HG03571 (cell line): ENCODE measurements at regions not wholly inside any gene's neighbourhood (a gene's known extent, or its start where the extent isn't known, plus 50 kb on each side); places are given as distances from the start of the nearest gene placed in this dataset.

Experiments
- ATAC-seq: cut with Tn5 transposase; IDR thresholded peaks from one replicate; pipeline ENCODE4 v1.9.1; 2021; ENCODE audit not compliant: unreplicated experiment

DNA sequence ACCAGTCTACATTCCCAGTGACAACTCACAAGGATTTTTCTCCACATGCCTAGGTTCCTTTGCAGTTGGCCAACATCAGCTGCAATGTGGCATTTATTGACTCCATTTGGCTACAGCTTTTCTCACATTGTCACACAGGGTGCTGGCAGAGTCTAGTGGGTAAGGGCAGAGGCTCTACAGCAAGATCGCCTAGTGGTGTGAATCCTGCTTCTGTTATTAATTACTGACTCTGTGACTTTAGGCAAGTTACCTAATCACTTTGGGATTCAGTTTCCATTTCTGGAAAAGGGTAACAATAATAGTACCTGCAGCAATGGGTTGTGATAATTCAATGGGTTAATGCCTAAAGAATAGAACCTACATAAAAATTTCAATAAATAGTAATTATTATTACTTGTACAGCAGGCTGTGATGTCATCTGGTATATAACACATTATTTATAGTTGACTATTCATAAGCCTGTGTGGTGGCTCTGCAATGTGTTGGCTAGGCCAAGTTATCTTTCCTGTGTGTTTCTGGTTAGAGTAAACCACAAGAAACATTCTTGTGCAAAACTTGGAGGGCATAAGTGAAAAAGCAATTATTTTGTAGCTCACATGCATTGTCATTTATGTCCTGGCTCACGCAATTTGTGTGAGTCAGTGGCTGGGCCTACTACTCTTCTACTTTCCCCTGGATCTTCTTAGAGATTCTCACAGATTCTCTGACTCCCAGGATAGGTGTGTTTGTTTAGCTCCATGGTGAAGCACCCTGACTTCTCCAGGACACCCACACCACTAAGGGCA, 59.5 kb downstream of the PTGS2 start:
- ATAC-seq = no peak

DNA sequence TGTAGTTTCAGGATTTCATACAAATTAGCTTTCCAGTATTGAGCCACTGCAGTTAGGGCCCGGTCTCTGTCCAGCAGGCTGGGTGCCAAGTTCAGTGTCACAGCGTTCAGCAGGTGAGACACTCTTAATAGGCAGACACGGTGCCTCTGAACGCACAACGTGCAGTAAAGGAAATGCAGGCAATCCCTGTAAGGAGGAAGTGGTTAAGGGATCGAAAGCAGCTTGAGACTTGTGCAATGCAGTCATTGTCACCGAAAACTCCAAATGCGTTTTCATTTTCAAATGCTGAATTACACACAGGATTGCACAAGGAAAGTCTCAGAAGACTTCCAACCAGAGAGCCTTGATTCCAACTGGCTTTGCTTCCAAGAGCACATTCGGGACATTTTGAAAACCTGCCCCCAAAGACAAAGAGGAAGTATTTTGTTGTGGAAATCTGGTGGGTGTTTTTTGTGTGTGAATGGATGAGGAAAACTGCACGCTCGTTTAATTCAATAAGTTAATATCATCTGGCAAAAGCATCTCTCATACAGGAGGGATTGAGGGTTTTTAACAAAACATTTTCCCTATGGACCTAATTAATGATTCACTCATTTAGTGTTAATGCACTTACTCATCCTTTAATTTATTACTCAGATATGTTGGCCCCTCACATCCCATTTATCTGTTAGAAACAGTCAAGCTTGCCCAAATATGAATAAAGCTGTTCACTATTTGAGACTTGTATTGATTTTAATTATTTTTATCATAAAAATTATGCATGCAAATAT, 61.6 kb downstream of the PTGS2 start:
- peak; percentile 100 for ATAC-seq

DNA sequence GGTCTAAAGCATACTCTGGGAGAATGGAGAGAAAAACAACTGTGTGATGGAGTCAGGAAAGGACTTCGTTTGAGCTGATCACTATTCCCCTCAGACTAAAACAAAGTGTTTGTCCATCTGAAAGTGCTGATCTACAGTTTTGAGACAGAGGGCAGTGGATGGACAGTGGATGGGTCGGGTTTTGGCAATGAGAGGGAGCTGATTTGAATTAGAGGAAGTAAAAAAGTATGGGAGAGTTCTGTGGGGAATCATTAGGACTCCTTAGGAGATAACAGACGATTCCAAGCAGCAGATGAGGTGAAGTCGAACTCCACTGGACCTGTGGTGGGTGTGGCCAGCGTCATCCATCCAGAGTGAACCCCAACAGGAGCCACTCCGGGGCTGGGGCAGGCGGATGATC, 62.3 kb downstream of the PTGS2 start:
- ATAC-seq = no peak

GRCh38 chr1:186616511-186616910, 63.7 kb downstream of the PTGS2 start:
- no peak for ATAC-seq

- ATAC-seq = no peak
Observed at GRCh38 chr1:186615332-186615731, 64.9 kb downstream of the PTGS2 start.

GRCh38 chr1:186611156-186611555, 69.1 kb downstream of the PTGS2 start:
- no peak for ATAC-seq

DNA sequence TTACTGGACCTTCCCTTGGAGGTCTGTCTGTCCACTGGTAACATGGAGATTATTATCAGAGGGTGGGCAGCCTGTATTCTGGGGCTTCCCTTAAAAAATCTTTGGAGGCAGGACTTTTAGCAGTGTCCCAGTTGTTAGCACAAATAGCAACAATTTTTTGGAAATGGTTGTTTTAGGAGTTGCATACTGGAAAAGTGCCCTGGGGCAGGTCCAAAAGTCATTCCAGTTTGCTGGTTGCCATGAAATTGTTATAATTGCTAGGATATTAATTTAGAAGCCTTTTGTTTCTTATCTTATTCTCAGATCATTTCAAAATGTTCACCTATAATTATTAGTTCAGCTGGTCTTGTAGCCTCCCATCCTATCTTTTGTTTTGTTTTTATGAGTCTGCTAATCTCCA, 71.0 kb downstream of the PTGS2 start:
- no peak for ATAC-seq

GRCh38 chr1:186605762-186606350, 74.4 kb downstream of the PTGS2 start:
- ATAC-seq = no peak

DNA sequence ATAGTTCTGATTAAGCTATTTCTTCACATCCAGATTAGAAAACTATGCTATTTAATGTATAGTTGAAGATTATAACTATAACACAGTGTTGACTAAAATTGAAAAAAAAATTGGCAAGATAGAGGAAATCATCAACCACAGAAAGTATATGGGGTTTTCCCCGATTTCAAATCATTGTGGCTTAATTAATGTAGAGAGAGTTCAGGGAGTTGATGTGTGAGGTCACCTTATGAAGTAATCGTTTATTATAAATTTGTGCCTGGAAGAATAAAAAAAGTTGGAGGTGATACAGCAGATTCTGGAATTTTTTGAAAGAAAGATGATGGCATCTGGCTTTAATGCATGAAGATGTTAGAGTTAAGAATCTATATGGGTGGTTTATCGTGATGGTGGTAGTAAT, 84.3 kb downstream of the PTGS2 start:
- ATAC-seq = no peak

DNA sequence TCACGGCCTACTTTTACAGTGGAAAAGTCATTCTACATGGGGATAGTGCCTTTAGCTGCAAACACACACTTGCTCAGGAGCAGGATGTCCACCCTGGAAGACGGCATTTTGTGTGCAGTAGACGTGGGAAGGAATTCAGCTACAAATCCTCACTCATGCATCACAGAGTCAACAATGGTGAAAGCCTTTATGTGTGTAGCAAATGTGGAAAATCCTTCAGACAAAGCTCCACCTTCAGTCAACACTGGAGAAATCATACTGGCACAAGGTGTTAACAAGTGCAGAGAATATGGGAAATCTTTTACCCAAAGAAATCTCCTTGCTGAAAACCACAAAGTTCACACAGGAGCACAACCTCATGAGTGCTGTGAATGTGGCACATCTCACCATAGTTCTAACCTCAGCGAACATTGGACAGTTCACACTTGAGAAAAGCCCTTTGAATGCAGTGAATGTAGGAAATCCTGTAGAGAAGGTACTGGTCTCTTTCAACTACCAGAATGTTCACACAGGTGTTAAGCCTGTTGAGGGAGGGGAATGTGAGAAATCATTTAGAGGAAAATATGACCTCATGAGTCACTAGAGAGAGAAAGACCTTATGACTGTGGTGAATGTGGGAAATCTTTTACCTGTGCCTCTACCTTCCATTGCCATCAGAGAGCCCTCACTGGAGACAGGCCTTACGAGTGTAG, 101.8 kb downstream of the PTGS2 start:
- ATAC-seq = no peak

DNA sequence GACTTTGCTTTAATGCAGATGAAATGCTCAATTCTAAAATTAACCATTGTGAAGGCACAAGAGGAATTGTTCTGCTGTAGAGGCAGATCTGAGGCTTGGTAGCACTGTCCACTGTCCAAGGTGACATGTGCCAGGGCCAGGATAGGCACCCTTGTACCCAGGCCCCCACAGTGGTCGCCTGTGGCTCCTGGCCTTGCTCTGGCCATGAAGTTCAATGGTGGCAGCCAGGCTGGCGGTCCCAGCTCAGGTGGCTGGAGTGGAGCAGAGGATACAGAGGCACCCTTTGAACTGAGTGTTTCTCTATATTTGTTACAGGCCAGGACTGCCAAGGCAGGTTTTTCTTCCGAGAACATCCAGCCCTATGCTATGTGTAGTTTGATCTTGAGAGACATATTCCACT, 102.6 kb downstream of the PTGS2 start:
- no peak for ATAC-seq

- ATAC-seq = no peak
Observed at GRCh38 chr1:186577216-186577615, 103.0 kb downstream of the PTGS2 start.

GRCh38 chr1:186575348-186575747, 104.9 kb downstream of the PTGS2 start:
- no peak for ATAC-seq

DNA sequence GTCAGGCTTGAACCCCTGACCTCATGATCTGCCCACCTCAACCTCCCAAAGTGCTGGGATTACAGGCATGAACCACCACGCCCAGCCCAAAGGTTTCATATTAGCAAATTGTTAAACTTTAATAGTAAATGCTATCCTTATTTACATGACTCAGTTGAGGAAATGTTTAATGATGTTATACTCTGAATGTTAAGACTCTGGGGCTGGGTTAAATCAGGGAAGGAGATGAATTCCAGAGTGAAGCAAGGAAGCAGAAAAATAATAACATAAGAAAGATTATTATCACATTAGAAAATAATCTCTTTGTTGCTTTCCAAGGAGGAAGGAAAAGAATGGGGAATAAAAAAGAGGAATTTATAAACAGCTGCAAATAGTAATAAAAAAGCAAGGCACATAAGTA, 105.3 kb downstream of the PTGS2 start:
- no peak for ATAC-seq

DNA sequence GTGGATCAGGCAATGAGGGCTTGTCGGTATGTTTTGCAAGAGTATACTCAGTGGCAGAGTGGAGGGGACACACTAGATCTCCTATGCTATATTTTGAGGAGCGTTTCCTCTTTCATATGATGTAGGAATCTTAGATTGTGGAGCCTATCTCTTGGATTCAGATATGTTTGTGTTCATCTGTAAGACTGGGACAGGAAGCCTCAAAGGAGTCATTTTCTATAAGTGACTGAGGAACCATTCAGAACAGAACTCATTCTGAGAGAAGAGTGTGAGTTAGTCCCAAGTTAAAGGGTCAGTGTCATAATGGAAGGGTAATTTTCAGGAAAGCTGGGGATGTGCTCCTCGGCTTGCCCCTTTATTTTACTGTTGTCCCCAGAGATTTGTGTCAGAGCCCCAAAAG, 107.7 kb downstream of the PTGS2 start:
- ATAC-seq = no peak

DNA sequence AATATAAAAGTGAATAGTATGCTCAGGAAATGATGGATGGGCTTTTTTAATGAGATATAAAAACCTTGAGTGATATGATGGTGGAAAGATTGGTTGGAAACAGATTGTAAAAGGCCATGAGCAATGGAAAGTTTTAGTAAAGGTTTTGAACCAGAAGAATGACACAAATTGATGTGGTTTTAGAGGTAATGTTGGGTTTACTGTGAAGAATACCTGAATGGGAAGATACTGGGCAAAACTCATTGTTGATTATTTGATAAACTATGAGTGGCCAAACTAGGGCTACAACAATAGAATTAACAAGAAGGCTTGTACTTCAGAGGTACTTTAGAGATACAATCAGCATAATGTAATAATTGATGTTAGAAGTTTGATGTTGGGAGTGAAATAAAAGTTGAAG, 108.5 kb downstream of the PTGS2 start:
- no peak for ATAC-seq

DNA sequence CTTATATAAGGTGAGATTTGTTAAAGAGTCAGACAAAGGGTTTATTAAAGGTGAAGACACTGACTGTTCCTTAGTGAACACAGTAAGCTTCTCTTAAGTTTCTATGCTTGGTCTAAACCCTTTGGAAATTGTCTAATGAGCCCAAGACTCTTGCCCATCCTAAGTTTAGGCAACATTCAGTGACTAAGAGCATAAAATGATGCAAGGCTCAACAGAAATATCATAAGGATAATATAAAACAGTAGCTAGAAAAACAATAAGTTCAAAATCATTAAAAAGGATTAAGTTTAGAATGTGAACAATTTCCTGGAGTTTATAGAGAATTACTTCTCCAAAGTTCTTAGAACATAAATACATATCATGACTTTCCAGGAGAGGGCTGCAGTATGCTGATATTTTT, 108.9 kb upstream of the PDC start:
- no peak for ATAC-seq

DNA sequence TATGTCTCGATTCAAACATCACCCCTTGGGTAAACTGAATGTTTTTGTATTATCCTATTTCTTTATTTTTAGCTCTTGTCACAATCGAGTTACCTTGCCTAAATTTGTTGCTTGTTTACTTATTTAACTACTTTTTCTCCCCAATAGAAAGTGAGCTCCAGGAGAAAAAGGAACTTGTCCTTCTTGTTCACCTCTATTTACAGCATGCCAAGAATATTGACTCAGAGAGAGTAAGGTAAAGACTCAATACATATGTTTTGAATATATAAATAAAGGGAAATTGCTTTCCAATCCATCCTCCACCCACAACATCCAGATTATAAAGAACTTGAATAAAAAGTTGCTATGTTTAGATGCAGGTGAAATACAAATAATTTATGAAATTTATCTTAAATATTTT, 107.3 kb upstream of the PDC start:
- ATAC-seq = no peak

GRCh38 chr1:186566140-186566855, 105.4 kb upstream of the PDC start:
- no peak for ATAC-seq

DNA sequence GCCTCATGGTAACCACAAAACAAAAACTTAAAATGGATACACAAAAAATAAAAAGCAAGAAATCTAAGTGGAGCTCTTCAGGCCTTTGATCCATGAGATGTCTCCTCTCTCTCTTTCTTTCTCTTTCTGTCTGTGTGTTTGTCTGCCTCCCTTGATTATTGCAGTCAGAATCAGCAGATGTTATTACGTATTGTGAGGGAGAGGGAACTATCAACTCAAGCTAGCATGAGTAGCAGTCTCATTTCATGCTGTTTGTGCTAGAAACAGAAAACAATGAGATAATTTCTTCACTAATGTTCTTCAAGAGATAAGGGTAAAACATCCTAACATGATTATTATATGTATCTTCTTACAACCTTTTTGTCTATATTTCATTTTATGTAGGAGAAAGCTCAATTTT, 103.7 kb upstream of the PDC start:
- ATAC-seq = no peak

DNA sequence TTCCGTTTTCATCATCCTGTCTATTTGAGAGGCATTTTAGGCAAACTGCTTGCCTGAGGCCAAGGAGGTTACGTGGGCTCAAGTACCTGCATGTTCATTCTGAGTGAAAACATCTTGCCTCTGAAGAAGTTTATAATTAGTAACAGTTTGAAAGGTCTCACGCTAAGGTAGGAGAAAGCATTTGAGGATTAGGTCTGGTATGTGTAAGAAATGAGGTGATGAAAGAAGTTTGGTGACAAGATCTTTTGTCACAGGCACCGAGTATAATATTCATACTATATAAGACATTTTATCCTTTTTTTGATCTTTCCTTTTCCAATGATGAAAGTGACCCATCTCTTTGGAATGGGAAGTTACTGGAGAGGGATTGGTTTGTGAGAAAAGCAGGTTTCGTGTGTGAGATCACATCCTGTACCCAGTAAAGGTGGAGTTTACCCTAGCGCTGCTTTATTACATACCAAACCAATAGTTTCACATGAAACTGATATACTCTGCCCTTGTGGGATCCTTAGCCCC, 98.7 kb upstream of the PDC start:
- no peak for ATAC-seq
